Type B pancreatic cell (in vitro differentiated cells): ENCODE measurements at regions not wholly inside any gene's neighbourhood (a gene's known extent, or its start where the extent isn't known, plus 50 kb on each side); places are given as distances from the start of the nearest gene placed in this dataset.

Experiments used
- DNase-seq: peaks from one replicate; pipeline ENCODE4 v3.0.0; 2021; ENCODE audit warnings: mixed read lengths; ENCODE audit not compliant: unreplicated experiment; ENCODE audit errors: extremely low spot score
- H3K27ac Mint-ChIP-seq: 2 replicates; pipeline ENCODE4 v1.8.0; 2021; ENCODE audit warnings: mild to moderate bottlenecking, mixed read lengths
- H3K27me3 Mint-ChIP-seq: 2 replicates; pipeline ENCODE4 v1.8.0; 2021; ENCODE audit warnings: mixed read lengths
- H3K36me3 Mint-ChIP-seq: 2 replicates; pipeline ENCODE4 v1.8.0; 2021; ENCODE audit warnings: mixed read lengths
- H3K4me1 Mint-ChIP-seq: one replicate; pipeline ENCODE4 v1.8.0; 2021; ENCODE audit warnings: mixed read lengths; ENCODE audit not compliant: unreplicated experiment
- H3K4me3 Mint-ChIP-seq: 2 replicates; pipeline ENCODE4 v1.8.0; 2021; ENCODE audit warnings: mild to moderate bottlenecking, mixed read lengths
- H3K9me3 Mint-ChIP-seq: 2 replicates; pipeline ENCODE4 v1.8.0; 2021; ENCODE audit warnings: mixed read lengths
- TF ChIP-seq, protein P1 (sequence below): fragments of 200-600 bp; sonication (generic); conservative IDR thresholded peaks from 2 replicates; pipeline ENCODE4 v1.5.0; 2021; ENCODE audit warnings: antibody characterized with exemption, mild to moderate bottlenecking

DNA sequence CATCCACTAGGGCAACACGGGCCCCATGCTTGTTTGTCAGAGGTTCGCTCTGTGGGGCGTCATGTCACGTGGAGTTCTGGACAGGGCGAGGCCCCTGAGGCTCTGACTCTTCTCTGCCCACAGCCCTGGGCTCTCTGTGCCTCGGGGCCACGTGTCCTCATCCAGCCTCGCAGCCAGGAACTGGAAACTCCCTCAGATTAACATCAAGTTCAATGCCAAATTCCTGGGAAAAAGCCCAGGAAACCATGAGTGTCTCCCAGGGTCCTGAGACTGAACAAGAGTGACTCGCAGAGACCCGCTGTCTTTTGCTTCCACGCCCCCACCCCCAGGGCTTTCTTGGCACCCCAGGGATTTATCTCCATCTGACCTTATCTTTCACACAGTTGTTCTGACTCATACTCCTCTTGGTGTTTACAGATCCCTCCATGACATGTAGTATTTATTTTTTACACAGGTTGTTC is 174.0 kb upstream of the PIEZO2 start:
- no peak overlapping the region for H3K27ac Mint-ChIP-seq
- H3K4me3 Mint-ChIP-seq, result no peak overlapping the region
- H3K36me3 Mint-ChIP-seq, result no peaks in the 10 kb centered on the region
- no peaks in the 10 kb centered on the region for H3K9me3 Mint-ChIP-seq
- DNase-seq, result no peak
- no peaks in the 10 kb centered on the region for H3K27me3 Mint-ChIP-seq
- TF ChIP-seq, protein P1, sequence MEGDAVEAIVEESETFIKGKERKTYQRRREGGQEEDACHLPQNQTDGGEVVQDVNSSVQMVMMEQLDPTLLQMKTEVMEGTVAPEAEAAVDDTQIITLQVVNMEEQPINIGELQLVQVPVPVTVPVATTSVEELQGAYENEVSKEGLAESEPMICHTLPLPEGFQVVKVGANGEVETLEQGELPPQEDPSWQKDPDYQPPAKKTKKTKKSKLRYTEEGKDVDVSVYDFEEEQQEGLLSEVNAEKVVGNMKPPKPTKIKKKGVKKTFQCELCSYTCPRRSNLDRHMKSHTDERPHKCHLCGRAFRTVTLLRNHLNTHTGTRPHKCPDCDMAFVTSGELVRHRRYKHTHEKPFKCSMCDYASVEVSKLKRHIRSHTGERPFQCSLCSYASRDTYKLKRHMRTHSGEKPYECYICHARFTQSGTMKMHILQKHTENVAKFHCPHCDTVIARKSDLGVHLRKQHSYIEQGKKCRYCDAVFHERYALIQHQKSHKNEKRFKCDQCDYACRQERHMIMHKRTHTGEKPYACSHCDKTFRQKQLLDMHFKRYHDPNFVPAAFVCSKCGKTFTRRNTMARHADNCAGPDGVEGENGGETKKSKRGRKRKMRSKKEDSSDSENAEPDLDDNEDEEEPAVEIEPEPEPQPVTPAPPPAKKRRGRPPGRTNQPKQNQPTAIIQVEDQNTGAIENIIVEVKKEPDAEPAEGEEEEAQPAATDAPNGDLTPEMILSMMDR, result no peak
- H3K4me1 Mint-ChIP-seq, result peaks cover 8% of the 10 kb centered on the region

DNA sequence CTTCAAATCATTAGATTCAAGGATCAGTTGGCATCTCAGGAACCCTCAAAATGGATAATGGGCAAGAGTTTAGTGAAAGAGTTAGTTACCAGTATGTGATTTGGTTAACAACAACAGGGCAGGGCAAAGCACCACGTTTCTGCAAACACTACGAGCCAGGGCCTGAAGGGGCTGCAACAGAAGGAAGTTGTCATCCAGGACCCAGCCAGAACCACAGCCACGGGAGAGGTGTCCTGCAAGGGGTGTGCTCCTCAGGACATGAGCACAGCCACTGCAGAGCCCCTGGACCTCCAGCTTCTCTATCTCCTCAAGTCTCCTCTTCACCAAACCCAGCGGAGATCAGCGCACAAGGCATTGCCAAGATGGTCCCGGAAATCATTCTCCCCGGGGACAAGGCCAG is 173.3 kb upstream of the PIEZO2 start:
- TF ChIP-seq, protein P1, result no peak
- H3K27me3 Mint-ChIP-seq, result no peaks in the 10 kb centered on the region
- H3K36me3 Mint-ChIP-seq, result no peaks in the 10 kb centered on the region
- no peak overlapping the region for H3K27ac Mint-ChIP-seq
- no peaks in the 10 kb centered on the region for H3K9me3 Mint-ChIP-seq
- H3K4me3 Mint-ChIP-seq, result no peak overlapping the region
- DNase-seq, result no peak
- H3K4me1 Mint-ChIP-seq, result peaks cover 8% of the 10 kb centered on the region

DNA sequence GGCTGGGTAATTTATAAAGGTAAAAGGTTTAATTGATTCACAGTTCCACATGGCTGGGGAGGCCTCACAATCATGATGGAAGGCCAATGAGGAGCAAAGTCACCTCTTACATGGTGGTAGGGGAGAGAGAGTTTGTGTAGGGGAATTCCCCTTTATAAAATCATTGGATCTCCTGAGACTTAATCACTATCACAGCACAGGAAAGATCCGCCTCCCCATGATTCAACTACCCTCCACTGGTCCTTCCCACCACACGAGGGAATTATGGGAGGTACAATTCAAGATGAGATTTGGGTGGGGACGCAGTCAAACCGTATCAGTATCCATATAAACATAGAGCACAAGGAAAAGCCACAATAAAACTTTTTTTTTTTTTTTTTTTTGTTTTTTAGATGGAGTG is 172.6 kb upstream of the PIEZO2 start:
- DNase-seq, result no peak
- no peak overlapping the region for H3K4me3 Mint-ChIP-seq
- TF ChIP-seq, protein P1, result no peak
- peaks cover 8% of the 10 kb centered on the region for H3K4me1 Mint-ChIP-seq
- no peaks in the 10 kb centered on the region for H3K36me3 Mint-ChIP-seq
- H3K27me3 Mint-ChIP-seq, result no peaks in the 10 kb centered on the region
- H3K9me3 Mint-ChIP-seq, result no peaks in the 10 kb centered on the region
- H3K27ac Mint-ChIP-seq, result no peak overlapping the region

DNA sequence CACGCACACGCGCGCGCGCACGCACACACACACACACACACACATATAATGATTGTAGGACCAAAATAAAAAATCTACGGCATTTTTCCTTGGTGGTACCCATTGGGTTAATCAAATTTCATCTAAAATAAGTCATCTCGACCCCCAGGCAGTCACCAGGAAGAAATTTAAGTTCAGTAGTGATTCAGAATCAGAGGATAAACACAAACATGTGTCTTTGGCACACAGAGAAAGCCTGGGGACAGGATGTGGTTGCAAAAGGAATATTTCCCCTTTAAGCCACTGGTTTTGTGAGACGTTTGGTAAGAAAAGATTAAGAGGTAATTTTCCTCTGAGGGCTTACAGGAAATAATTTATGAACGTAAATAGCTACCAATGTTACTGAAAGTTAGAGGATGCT is 171.6 kb upstream of the PIEZO2 start:
- Mint-ChIP-seq H3K27ac (no peak overlapping the region), H3K4me3 (no peak overlapping the region), H3K27me3 (no peaks in the 10 kb centered on the region), H3K4me1 (peaks cover 8% of the 10 kb centered on the region), H3K9me3 (no peaks in the 10 kb centered on the region), H3K36me3 (no peaks in the 10 kb centered on the region)
- TF ChIP-seq, protein P1, result no peak
- DNase-seq, result no peak

DNA sequence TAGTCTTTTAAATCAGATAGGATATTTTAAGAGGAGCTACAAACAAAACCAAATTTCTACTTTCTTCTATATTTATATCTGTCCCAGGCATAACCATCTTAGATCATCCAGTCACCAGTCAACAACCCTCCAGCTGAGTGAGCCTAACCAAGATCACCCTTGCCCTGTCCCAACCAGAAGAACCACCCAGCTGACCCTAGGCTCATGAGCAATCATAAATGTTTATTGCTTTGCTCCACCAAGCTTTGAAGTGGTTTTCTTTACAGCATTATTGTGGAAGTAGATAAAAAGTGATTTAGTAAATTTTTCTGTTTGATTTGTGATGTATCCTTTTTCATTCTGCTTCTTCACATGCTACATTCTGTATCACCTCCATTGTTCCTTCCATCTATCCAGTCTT is 167.2 kb upstream of the PIEZO2 start:
- Mint-ChIP-seq H3K4me3 (no peak overlapping the region), H3K36me3 (no peaks in the 10 kb centered on the region), H3K27me3 (no peaks in the 10 kb centered on the region), H3K27ac (no peak overlapping the region), H3K9me3 (no peaks in the 10 kb centered on the region), H3K4me1 (peaks cover 6% of the 10 kb centered on the region)
- no peak for DNase-seq
- TF ChIP-seq, protein P1, result no peak

DNA sequence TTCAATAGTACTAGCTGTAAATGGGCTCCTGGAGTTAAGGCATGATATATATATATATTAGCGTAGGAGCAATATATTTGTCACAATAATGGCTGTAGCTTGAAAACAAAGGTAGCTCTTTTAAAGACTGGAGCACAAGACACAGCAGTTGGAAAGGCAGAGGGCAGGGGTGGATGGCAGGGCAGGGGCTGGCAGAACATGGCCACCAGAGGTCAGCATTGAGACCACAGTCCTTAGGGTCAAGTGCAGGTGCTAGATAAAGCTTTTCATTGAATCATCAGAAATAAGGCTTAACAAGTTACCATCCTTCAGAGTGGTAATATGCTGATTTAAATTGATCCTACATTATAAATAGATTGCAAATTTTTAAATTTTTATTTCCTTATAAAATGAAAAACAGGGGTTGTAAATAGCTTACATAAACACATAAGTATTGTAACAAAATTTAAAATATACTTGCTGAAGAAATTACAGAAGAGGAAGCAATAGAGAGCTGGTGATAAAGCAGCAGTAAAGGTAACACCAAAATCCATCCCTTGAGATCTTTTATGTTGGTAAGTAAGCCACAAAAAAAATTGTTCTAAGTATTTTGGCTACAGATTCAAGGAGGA is 161.2 kb upstream of the PIEZO2 start:
- H3K27ac Mint-ChIP-seq, result no peak overlapping the region
- no peak overlapping the region for H3K4me3 Mint-ChIP-seq
- H3K36me3 Mint-ChIP-seq, result no peaks in the 10 kb centered on the region
- peaks cover 6% of the 10 kb centered on the region for H3K4me1 Mint-ChIP-seq
- TF ChIP-seq, protein P1, result peak; percentile 87
- DNase-seq, result no peak
- H3K27me3 Mint-ChIP-seq, result no peaks in the 10 kb centered on the region
- H3K9me3 Mint-ChIP-seq, result no peaks in the 10 kb centered on the region
